HEK293 (cell line): ENCODE measurements at regions not wholly inside any gene's neighbourhood (a gene's known extent, or its start where the extent isn't known, plus 50 kb on each side); places are given as distances from the start of the nearest gene placed in this dataset.

Experiments
- CTCF ChIA-PET: fragments of 350-600 bp; formaldehyde crosslinking; extraction: SDS; loops from one replicate; lab custom pipeline; 2021; ENCODE audit warnings: antibody characterized with exemption; lab: Yijun Ruan, JAX
- POLR2A ChIA-PET: fragments of 300-600 bp; formaldehyde crosslinking; extraction: SDS; loops from one replicate; lab custom pipeline; 2020; ENCODE audit warnings: antibody characterized with exemption, inconsistent platforms; lab: Yijun Ruan, JAX
- H3K27ac ChIP-seq: fragments of 200-500 bp; sonication (Bioruptor generic); 2 replicates; pipeline ENCODE4 v1.5.1; 2014; ENCODE audit warnings: low read depth, low read length, control low read depth, inconsistent platforms; ENCODE audit errors: extremely low read depth
- H3K36me3 ChIP-seq, 2 experiments: fragments of 200-500 bp in 1 of 2; sonication (Bioruptor generic) in 1 of 2; 1 replicate in 1 of 2; 2 replicates in 1 of 2; pipeline ENCODE4 v1.5.1; 2014 to 2017; ENCODE audit warnings: inconsistent platforms in 2 of 2, low read length in 2 of 2; ENCODE audit not compliant: control insufficient read depth in 2 of 2, insufficient read depth in 1 of 2
- H3K4me1 ChIP-seq: fragments of 200-500 bp; sonication (Bioruptor generic); 2 replicates; pipeline ENCODE4 v1.5.1; 2014; ENCODE audit warnings: mild to moderate bottlenecking, low read length, inconsistent platforms; ENCODE audit not compliant: control insufficient read depth, insufficient read depth
- H3K4me3 ChIP-seq: 2 replicates; pipeline ENCODE4 v1.5.1; 2011; ENCODE audit warnings: low read depth, mild to moderate bottlenecking, control low read depth, low read length, moderate library complexity
- H3K9me3 ChIP-seq: fragments of 200-500 bp; sonication (Bioruptor generic); 2 replicates; pipeline ENCODE4 v1.5.1; 2014; ENCODE audit warnings: low read depth, low read length, inconsistent platforms; ENCODE audit not compliant: control insufficient read depth, insufficient read depth
- GLIS1 ChIP-seq: fragments of 450-650 bp; formaldehyde crosslinking; IDR thresholded peaks from 2 replicates; pipeline ENCODE4 v1.5.1; 2016; ENCODE audit warnings: missing biosample characterization, missing genetic modification characterization
- IKZF3 ChIP-seq: fragments of 450-650 bp; IDR thresholded peaks from 2 replicates; pipeline ENCODE4 v1.5.0; 2018; ENCODE audit warnings: missing biosample characterization, mild to moderate bottlenecking, missing genetic modification characterization, moderate library complexity
- KLF1 ChIP-seq: fragments of 450-650 bp; formaldehyde crosslinking; IDR thresholded peaks from 2 replicates; pipeline ENCODE4 v1.5.1; 2016; ENCODE audit warnings: missing biosample characterization, missing genetic modification characterization
- PATZ1 ChIP-seq: fragments of 450-650 bp; formaldehyde crosslinking; IDR thresholded peaks from 2 replicates; pipeline ENCODE4 v1.5.1; 2016; ENCODE audit warnings: missing biosample characterization, missing genetic modification characterization
- PBX3 ChIP-seq: sonication (generic); formaldehyde crosslinking; IDR thresholded peaks from 2 replicates; pipeline ENCODE4 v1.8.1; 2022; ENCODE audit warnings: mild to moderate bottlenecking, moderate library complexity, missing genetic modification reagents
- WT1 ChIP-seq: fragments of 450-650 bp; formaldehyde crosslinking; IDR thresholded peaks from 2 replicates; pipeline ENCODE4 v1.5.1; 2016; ENCODE audit warnings: missing biosample characterization, missing genetic modification characterization
- ZBTB20 ChIP-seq: fragments of 450-650 bp; formaldehyde crosslinking; IDR thresholded peaks from 2 replicates; pipeline ENCODE4 v1.5.1; 2016; ENCODE audit warnings: missing biosample characterization, missing genetic modification characterization
- ZBTB49 ChIP-seq: fragments of 450-650 bp; formaldehyde crosslinking; IDR thresholded peaks from 2 replicates; pipeline ENCODE4 v1.5.1; 2016; ENCODE audit warnings: missing biosample characterization, missing genetic modification characterization, low read depth
- ZBTB7A ChIP-seq: fragments of 450-650 bp; formaldehyde crosslinking; IDR thresholded peaks from 2 replicates; pipeline ENCODE4 v1.5.1; 2016; ENCODE audit warnings: low read depth, missing biosample characterization, missing genetic modification characterization
- ZNF140 ChIP-seq: fragments of 450-650 bp; formaldehyde crosslinking; IDR thresholded peaks from 2 replicates; pipeline ENCODE4 v1.5.1; 2016; ENCODE audit warnings: missing biosample characterization, missing genetic modification characterization
- ZNF148 ChIP-seq: fragments of 450-650 bp; formaldehyde crosslinking; IDR thresholded peaks from 2 replicates; pipeline ENCODE4 v1.5.0; 2017; ENCODE audit warnings: missing biosample characterization, missing genetic modification characterization, borderline replicate concordance
- ZNF184 ChIP-seq: fragments of 450-650 bp; IDR thresholded peaks from 2 replicates; pipeline ENCODE4 v1.5.1; 2018; ENCODE audit warnings: missing biosample characterization, mild to moderate bottlenecking, missing genetic modification characterization
- ZNF19 ChIP-seq: fragments of 450-650 bp; formaldehyde crosslinking; IDR thresholded peaks from 2 replicates; pipeline ENCODE4; 2016; ENCODE audit warnings: missing biosample characterization, missing genetic modification characterization, low read depth
- ZNF202 ChIP-seq: fragments of 450-650 bp; formaldehyde crosslinking; IDR thresholded peaks from 2 replicates; pipeline ENCODE4 v1.5.1; 2016; ENCODE audit warnings: missing biosample characterization, missing genetic modification characterization, borderline replicate concordance
- ZNF366 ChIP-seq: fragments of 450-650 bp; formaldehyde crosslinking; conservative IDR thresholded peaks from 2 replicates; pipeline ENCODE4 v1.5.1; 2016; ENCODE audit warnings: missing biosample characterization, missing genetic modification characterization
- ZNF394 ChIP-seq: fragments of 450-650 bp; formaldehyde crosslinking; IDR thresholded peaks from 2 replicates; pipeline ENCODE4 v1.5.1; 2016; ENCODE audit warnings: missing biosample characterization, missing genetic modification characterization, mild to moderate bottlenecking, moderate library complexity, borderline replicate concordance
- ZNF423 ChIP-seq: fragments of 450-650 bp; formaldehyde crosslinking; IDR thresholded peaks from 2 replicates; pipeline ENCODE4 v1.5.1; 2016; ENCODE audit warnings: missing biosample characterization, missing genetic modification characterization
- ZNF514 ChIP-seq: fragments of 450-650 bp; formaldehyde crosslinking; IDR thresholded peaks from 2 replicates; pipeline ENCODE4 v1.5.1; 2016; ENCODE audit warnings: missing biosample characterization, missing genetic modification characterization
- ZNF600 ChIP-seq: fragments of 450-650 bp; formaldehyde crosslinking; IDR thresholded peaks from 2 replicates; pipeline ENCODE4 v1.5.1; 2016; ENCODE audit warnings: missing biosample characterization, missing genetic modification characterization
- ZNF610 ChIP-seq: fragments of 450-650 bp; formaldehyde crosslinking; IDR thresholded peaks from 2 replicates; pipeline ENCODE4 v1.5.1; 2016; ENCODE audit warnings: missing biosample characterization, missing genetic modification characterization, borderline replicate concordance
- ZNF621 ChIP-seq: fragments of 450-650 bp; formaldehyde crosslinking; IDR thresholded peaks from 2 replicates; pipeline ENCODE4 v1.5.1; 2017; ENCODE audit warnings: missing biosample characterization, missing genetic modification characterization
- ZNF626 ChIP-seq: fragments of 450-650 bp; sonication (Bioruptor Pico); formaldehyde crosslinking; IDR thresholded peaks from 2 replicates; pipeline ENCODE4 v1.5.1; 2018; ENCODE audit warnings: missing biosample characterization, missing genetic modification characterization, inconsistent platforms
- ZNF629 ChIP-seq: fragments of 450-650 bp; formaldehyde crosslinking; IDR thresholded peaks from 2 replicates; pipeline ENCODE4 v1.5.1; 2017; ENCODE audit warnings: missing biosample characterization, missing genetic modification characterization
- ZNF658 ChIP-seq: fragments of 450-650 bp; formaldehyde crosslinking; IDR thresholded peaks from 2 replicates; pipeline ENCODE4; 2016; ENCODE audit warnings: missing biosample characterization, missing genetic modification characterization
- ZNF660 ChIP-seq: fragments of 450-650 bp; IDR thresholded peaks from 2 replicates; pipeline ENCODE4 v1.5.1; 2018; ENCODE audit warnings: missing biosample characterization, mild to moderate bottlenecking, missing genetic modification characterization
- ZNF777 ChIP-seq: fragments of 450-650 bp; formaldehyde crosslinking; IDR thresholded peaks from 2 replicates; pipeline ENCODE4 v1.5.1; 2017; ENCODE audit warnings: missing biosample characterization, missing genetic modification characterization, borderline replicate concordance
- ZNF791 ChIP-seq: fragments of 450-650 bp; formaldehyde crosslinking; IDR thresholded peaks from 2 replicates; pipeline ENCODE4 v1.5.1; 2016; ENCODE audit warnings: missing biosample characterization, missing genetic modification characterization
- ZNF843 ChIP-seq: fragments of 450-650 bp; formaldehyde crosslinking; IDR thresholded peaks from 2 replicates; pipeline ENCODE4 v1.5.1; 2016; ENCODE audit warnings: missing biosample characterization, missing genetic modification characterization
- ZSCAN23 ChIP-seq: fragments of 450-650 bp; formaldehyde crosslinking; IDR thresholded peaks from 2 replicates; pipeline ENCODE4 v1.5.1; 2016; ENCODE audit warnings: missing biosample characterization, missing genetic modification characterization

- peaks cover 10 to 41% of the 10 kb centered on the region in 2 experiments; a peak in 2 of 3 replicates for H3K36me3 ChIP-seq
- CTCF ChIA-PET: interaction anchor here (0.6 to 1.7 kb wide), 9 partner anchors 10 to 880 kb away, joined by 3 to 9 read pairs (median 6); no protein-coding TSS in a partner anchor
- H3K4me1 ChIP-seq: peaks cover 4% of the 10 kb centered on the region
- no peak overlapping the region for H3K27ac ChIP-seq
- H3K4me3 ChIP-seq: no peak overlapping the region
- H3K9me3 ChIP-seq: no peaks in the 10 kb centered on the region
- POLR2A ChIA-PET: no interaction called here
- no peak for TF ChIP-seq ZNF777 (tag by site-specific recombination)
- TF ChIP-seq GLIS1: peak; percentile 59
- TF ChIP-seq ZBTB7A (tag by site-specific recombination): no peak
- 0 out of 2 replicates have a peak, but pooled peaks have one; percentile 6 for TF ChIP-seq ZNF366 (tag by site-specific recombination)
- no peak for TF ChIP-seq ZBTB49
- no peak for TF ChIP-seq ZNF658 (tag by site-specific recombination)
- no peak for TF ChIP-seq KLF1 (tag by site-specific recombination)
- TF ChIP-seq IKZF3 (tag by site-specific recombination): no peak
- peak; percentile 35; the same call in 1 of the 2 replicates for TF ChIP-seq ZNF394 (tag by site-specific recombination)
- no peak for TF ChIP-seq ZSCAN23
- no peak for TF ChIP-seq ZNF140 (tag by site-specific recombination)
- TF ChIP-seq ZNF629 (tag by site-specific recombination): peak; percentile 38; the same call in 1 of the 2 replicates
- TF ChIP-seq ZNF621 (tag by site-specific recombination): no peak
- no peak for TF ChIP-seq ZBTB20
- no peak for TF ChIP-seq ZNF660 (tag by site-specific recombination)
- TF ChIP-seq ZNF514 (tag by site-specific recombination): no peak
- peak; percentile 56; the same call in 1 of the 2 replicates for TF ChIP-seq PATZ1 (tag by site-specific recombination)
- no peak for TF ChIP-seq ZNF148 (tag by site-specific recombination)
- no peak for TF ChIP-seq ZNF843 (tag by site-specific recombination)
- no peak for TF ChIP-seq ZNF791 (tag by site-specific recombination)
- TF ChIP-seq ZNF610: no peak
- no peak for TF ChIP-seq ZNF423
- TF ChIP-seq WT1: no peak
- TF ChIP-seq PBX3 (CRISPR knock-in tag): no peak
- TF ChIP-seq ZNF19 (tag by site-specific recombination): no peak
- TF ChIP-seq ZNF600 (tag by site-specific recombination): peak; percentile 57
- TF ChIP-seq ZNF626: no peak
- no peak for TF ChIP-seq ZNF184 (tag by site-specific recombination)
- no peak for TF ChIP-seq ZNF202 (tag by site-specific recombination)
Measured at GRCh38 chr22:25452116-25452700, 112.3 kb upstream of the GRK3 start.
